ENCODE measurements at regions not wholly inside any gene's neighbourhood (a gene's known extent, or its start where the extent isn't known, plus 50 kb on each side); places are given as distances from the start of the nearest gene placed in this dataset.

DNA sequence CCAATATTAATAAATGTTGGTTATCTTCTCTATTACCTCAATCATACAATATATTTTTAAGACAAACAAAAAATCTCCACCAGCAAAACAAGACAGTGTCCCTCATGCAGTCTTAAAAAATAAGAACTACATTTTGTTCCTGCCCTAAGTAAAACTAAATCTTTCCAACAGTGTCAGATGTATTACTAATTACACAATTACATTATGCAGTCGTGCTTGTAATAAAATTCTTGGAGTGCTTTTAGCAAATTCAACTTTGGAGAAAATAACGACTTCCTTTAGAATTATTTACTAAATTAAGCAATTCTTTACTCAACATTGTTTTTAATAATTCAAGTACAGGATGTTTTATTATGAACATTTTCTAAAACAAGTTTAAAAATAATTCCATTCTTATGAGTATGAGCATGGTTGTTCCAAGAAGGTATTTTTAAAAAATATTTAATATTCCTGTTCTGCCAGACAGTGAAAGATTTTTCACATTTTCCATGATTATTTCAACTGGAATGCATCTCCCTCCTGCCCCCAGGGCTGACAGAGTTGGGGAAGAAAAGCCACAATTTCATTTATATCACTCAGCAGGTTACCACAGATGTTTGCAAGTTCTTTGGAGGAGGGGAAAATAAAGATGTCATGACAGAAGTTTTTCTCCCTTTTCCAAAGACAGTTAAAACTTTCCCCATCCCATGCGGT, 137.9 kb downstream of the FAM114A2 start:
- H3K4me1 ChIP-seq (ENCODE audit: control insufficient read depth in 1 of 2, insufficient read depth in 2 of 2, low read length in 2 of 2), result no peaks in the 10 kb centered on the region
- H3K9me3 ChIP-seq (ENCODE audit: control insufficient read depth in 1 of 2, low read length in 2 of 2), result no peaks in the 10 kb centered on the region
- H3K4me3 ChIP-seq (ENCODE audit: low read depth in 1 of 2, low read length in 2 of 2), result no peak overlapping the region
- no peak overlapping the region for H3K27ac ChIP-seq (ENCODE audit: low read length)
- H3K36me3 ChIP-seq (ENCODE audit: control insufficient read depth in 1 of 2, insufficient read depth in 2 of 2, low read length in 2 of 2), result no peaks in the 10 kb centered on the region
- H3K27me3 ChIP-seq (ENCODE audit: low read depth, low read length), result no peaks in the 10 kb centered on the region

DNA sequence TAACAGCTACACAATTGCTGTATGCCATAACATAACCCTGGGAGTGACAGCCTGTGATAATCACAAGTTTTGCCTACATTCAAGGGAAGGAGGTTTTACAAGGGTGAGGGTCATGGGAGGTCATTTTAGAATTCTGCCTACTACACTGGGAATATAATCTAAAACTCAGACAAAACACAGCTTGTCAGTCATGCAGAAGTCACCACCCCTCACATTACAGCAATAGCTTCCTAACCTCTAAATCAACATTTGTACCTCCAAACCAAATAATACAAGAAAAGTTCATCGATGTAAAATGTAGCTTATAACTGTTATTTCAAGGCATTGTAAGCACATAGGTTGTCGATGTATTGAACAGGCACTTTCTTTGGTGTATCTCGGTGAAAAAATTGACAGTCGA, 139.0 kb downstream of the FAM114A2 start:
- Histone ChIP-seq H3K4me1 (ENCODE audit: control insufficient read depth in 1 of 2, insufficient read depth in 2 of 2, low read length in 2 of 2) (no peaks in the 10 kb centered on the region), H3K9me3 (ENCODE audit: control insufficient read depth in 1 of 2, low read length in 2 of 2) (no peaks in the 10 kb centered on the region), H3K27ac (ENCODE audit: low read length) (no peak overlapping the region), H3K36me3 (ENCODE audit: control insufficient read depth in 1 of 2, insufficient read depth in 2 of 2, low read length in 2 of 2) (no peaks in the 10 kb centered on the region), H3K27me3 (ENCODE audit: low read depth, low read length) (no peaks in the 10 kb centered on the region), H3K4me3 (ENCODE audit: low read depth in 1 of 2, low read length in 2 of 2) (no peak overlapping the region)

DNA sequence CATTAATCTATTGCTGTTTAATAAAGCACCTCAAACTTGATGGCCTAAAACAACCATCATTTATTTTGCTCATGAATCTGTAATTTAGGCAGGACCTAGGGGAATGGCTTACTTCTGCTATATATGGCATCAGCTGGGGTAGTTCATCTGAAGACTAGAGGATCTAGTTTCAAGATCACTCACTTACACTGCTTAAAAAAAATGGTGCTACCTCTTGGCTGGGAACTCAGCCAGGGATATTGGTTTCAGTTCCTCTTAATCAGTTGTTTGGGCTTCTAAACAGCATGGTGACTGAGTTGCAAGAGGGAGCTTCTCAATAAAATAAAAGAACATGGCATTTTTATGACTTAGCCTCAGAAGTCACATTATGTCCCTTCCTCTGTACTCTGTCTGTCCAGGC, 142.0 kb downstream of the FAM114A2 start:
- H3K9me3 ChIP-seq (ENCODE audit: control insufficient read depth in 1 of 2, low read length in 2 of 2), result no peaks in the 10 kb centered on the region
- no peak overlapping the region for H3K4me3 ChIP-seq (ENCODE audit: low read depth in 1 of 2, low read length in 2 of 2)
- H3K4me1 ChIP-seq (ENCODE audit: control insufficient read depth in 1 of 2, insufficient read depth in 2 of 2, low read length in 2 of 2), result no peaks in the 10 kb centered on the region
- no peaks in the 10 kb centered on the region for H3K27me3 ChIP-seq (ENCODE audit: low read depth, low read length)
- no peaks in the 10 kb centered on the region for H3K36me3 ChIP-seq (ENCODE audit: control insufficient read depth in 1 of 2, insufficient read depth in 2 of 2, low read length in 2 of 2)
- H3K27ac ChIP-seq (ENCODE audit: low read length), result no peak overlapping the region

DNA sequence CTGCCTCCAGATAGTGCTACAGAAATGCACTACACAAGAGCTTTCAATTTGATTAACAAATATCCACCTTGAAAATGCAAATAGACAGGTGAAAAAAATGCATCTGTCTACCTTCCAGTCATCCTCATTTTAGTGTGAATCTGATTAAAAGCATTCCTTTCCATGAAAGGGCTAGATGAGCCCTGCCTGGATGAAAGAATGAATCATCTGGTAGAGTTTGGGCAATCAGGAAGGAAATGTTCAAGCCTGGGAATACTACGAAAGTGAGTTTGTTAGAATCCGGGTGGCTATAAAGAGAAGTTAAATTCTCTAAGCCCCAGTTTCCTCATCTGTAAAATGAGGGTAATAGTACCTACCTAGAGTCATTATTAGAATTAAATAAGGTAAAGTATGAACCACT, 142.6 kb downstream of the FAM114A2 start:
- no peaks in the 10 kb centered on the region for H3K36me3 ChIP-seq (ENCODE audit: control insufficient read depth in 1 of 2, insufficient read depth in 2 of 2, low read length in 2 of 2)
- H3K4me3 ChIP-seq (ENCODE audit: low read depth in 1 of 2, low read length in 2 of 2), result no peak overlapping the region
- no peaks in the 10 kb centered on the region for H3K9me3 ChIP-seq (ENCODE audit: control insufficient read depth in 1 of 2, low read length in 2 of 2)
- H3K4me1 ChIP-seq (ENCODE audit: control insufficient read depth in 1 of 2, insufficient read depth in 2 of 2, low read length in 2 of 2), result no peaks in the 10 kb centered on the region
- H3K27ac ChIP-seq (ENCODE audit: low read length), result no peak overlapping the region
- H3K27me3 ChIP-seq (ENCODE audit: low read depth, low read length), result no peaks in the 10 kb centered on the region

DNA sequence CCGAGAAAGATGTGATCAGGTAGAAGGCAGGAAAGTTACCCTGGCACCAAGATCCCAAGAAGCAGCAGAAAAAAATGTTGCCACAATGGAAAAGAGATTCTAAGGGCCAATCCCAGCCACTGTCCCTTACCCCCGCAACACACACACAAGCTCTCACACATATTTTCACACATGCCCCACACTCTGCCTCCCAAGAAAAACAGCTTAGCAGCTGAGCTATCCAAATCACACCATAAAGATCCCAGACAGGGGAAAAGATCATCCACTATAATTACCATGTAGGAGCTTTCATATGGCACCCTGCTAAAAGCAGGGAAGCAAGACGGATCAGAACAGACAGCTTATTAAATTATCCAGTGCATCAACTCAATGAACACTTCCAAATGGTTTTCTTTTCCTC, 143.4 kb downstream of the FAM114A2 start:
- Histone ChIP-seq H3K9me3 (ENCODE audit: control insufficient read depth in 1 of 2, low read length in 2 of 2) (no peaks in the 10 kb centered on the region), H3K4me1 (ENCODE audit: control insufficient read depth in 1 of 2, insufficient read depth in 2 of 2, low read length in 2 of 2) (no peaks in the 10 kb centered on the region), H3K27ac (ENCODE audit: low read length) (no peak overlapping the region), H3K4me3 (ENCODE audit: low read depth in 1 of 2, low read length in 2 of 2) (no peak overlapping the region), H3K27me3 (ENCODE audit: low read depth, low read length) (no peaks in the 10 kb centered on the region), H3K36me3 (ENCODE audit: control insufficient read depth in 1 of 2, insufficient read depth in 2 of 2, low read length in 2 of 2) (no peaks in the 10 kb centered on the region)

DNA sequence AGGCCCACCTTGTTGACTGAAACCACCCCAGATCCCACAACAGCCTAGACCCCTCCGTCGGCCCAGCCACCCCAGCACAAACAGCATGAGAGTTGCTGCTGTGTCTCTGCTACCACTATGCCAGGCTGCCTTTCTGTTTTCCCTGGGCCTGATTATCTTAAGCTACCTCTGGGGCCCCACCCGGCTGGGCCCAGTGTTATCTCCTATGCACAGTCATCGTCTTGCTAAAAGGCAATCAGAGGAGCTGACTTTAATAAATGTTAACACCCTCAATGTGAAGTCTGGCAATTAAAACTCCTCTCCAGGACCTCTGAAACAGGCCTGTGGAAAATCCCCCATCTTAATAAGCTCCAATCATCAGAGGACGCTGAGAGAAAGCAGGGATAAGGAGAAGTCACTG, 144.9 kb downstream of the FAM114A2 start:
- no peaks in the 10 kb centered on the region for H3K4me1 ChIP-seq (ENCODE audit: control insufficient read depth in 1 of 2, insufficient read depth in 2 of 2, low read length in 2 of 2)
- H3K27me3 ChIP-seq (ENCODE audit: low read depth, low read length), result no peaks in the 10 kb centered on the region
- no peaks in the 10 kb centered on the region for H3K9me3 ChIP-seq (ENCODE audit: control insufficient read depth in 1 of 2, low read length in 2 of 2)
- no peak overlapping the region for H3K4me3 ChIP-seq (ENCODE audit: low read depth in 1 of 2, low read length in 2 of 2)
- no peak overlapping the region for H3K27ac ChIP-seq (ENCODE audit: low read length)
- no peaks in the 10 kb centered on the region for H3K36me3 ChIP-seq (ENCODE audit: control insufficient read depth in 1 of 2, insufficient read depth in 2 of 2, low read length in 2 of 2)

DNA sequence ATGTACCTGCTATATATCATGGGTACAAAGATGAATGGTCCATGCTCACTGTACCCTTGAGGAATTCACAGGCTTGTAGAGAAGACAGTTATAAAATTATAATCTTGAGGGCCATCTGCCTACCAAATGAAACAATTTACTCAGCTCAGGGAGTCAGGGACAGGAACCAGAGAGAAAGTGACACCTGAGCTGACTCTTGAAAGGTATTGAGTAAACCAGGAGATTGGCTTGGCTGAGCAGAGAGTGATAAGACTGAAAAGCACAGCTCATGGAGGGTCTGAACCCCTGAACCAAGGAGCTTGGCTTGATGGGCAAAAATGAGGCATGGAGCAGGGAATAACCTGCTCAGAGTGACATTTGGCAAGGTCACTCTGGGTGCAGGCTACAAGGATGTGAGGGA, 147.3 kb downstream of the FAM114A2 start:
- H3K9me3 ChIP-seq (ENCODE audit: control insufficient read depth in 1 of 2, low read length in 2 of 2), result no peaks in the 10 kb centered on the region
- no peaks in the 10 kb centered on the region for H3K36me3 ChIP-seq (ENCODE audit: control insufficient read depth in 1 of 2, insufficient read depth in 2 of 2, low read length in 2 of 2)
- H3K4me1 ChIP-seq (ENCODE audit: control insufficient read depth in 1 of 2, insufficient read depth in 2 of 2, low read length in 2 of 2), result no peaks in the 10 kb centered on the region
- H3K27me3 ChIP-seq (ENCODE audit: low read depth, low read length), result no peaks in the 10 kb centered on the region
- no peak overlapping the region for H3K4me3 ChIP-seq (ENCODE audit: low read depth in 1 of 2, low read length in 2 of 2)
- H3K27ac ChIP-seq (ENCODE audit: low read length), result no peak overlapping the region

DNA sequence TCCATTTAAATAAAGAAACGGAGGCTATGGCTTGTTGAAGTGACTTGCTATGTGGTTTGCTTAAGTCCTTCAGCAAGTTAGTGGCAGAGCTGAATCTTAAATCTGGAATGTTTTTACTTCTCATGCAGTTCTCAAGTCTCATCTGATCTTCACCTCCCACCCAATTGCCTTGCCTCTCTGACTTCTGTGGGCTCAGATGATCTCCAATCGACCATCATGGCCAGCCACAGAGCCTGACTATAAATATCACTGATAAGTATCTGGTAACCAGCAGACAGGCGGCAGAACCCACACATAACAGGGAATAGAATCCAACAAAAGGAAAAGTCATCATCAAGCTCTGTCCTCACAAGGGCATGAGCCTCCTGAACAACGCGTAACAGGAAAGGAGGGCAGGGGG, 149.9 kb downstream of the FAM114A2 start:
- no peaks in the 10 kb centered on the region for H3K9me3 ChIP-seq (ENCODE audit: control insufficient read depth in 1 of 2, low read length in 2 of 2)
- H3K4me3 ChIP-seq (ENCODE audit: low read depth in 1 of 2, low read length in 2 of 2), result no peak overlapping the region
- no peaks in the 10 kb centered on the region for H3K27me3 ChIP-seq (ENCODE audit: low read depth, low read length)
- no peak overlapping the region for H3K27ac ChIP-seq (ENCODE audit: low read length)
- no peaks in the 10 kb centered on the region for H3K36me3 ChIP-seq (ENCODE audit: control insufficient read depth in 1 of 2, insufficient read depth in 2 of 2, low read length in 2 of 2)
- H3K4me1 ChIP-seq (ENCODE audit: control insufficient read depth in 1 of 2, insufficient read depth in 2 of 2, low read length in 2 of 2), result no peaks in the 10 kb centered on the region

DNA sequence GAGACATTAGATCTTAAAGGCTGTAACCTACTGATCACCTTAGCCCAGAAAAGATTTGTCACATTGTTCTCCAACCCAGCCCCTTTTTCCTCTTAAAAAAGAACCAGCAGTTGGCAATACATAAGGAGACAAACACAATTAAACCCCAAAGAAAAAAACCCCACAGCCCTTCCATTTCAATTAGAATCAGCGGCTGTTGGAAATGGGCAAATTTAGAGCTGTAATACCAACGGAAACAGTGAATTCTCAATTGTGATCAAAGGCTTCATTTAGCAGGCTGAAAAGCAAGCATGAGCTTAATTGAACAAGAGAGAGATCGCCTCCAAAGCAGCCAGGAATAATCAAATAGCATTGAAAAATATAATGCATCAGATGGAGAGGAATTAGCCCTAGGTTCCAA, 153.6 kb downstream of the FAM114A2 start:
- no peaks in the 10 kb centered on the region for H3K4me1 ChIP-seq (ENCODE audit: control insufficient read depth in 1 of 2, insufficient read depth in 2 of 2, low read length in 2 of 2)
- H3K27me3 ChIP-seq (ENCODE audit: low read depth, low read length), result no peaks in the 10 kb centered on the region

DNA sequence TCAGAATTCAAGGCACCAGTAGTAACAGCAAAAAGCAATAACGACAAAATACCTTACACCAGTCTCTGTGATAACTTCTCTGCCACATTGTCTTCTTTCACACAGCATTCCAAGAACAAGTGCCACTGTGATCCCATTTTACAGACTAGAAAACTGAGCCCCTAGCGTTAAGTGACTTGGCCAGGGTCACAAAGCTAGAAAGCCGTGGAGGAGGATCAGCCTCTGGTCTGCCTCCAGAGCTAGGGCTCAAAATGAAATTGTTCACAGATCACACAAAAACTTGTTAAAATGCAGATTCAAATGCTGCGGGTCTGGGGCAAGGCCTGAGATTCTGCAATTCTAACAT, 154.1 kb downstream of the FAM114A2 start:
- no peak overlapping the region for H3K4me3 ChIP-seq (ENCODE audit: low read depth in 1 of 2, low read length in 2 of 2)
- H3K36me3 ChIP-seq (ENCODE audit: control insufficient read depth in 1 of 2, insufficient read depth in 2 of 2, low read length in 2 of 2), result no peaks in the 10 kb centered on the region
- no peak overlapping the region for H3K27ac ChIP-seq (ENCODE audit: low read length)
- H3K9me3 ChIP-seq (ENCODE audit: control insufficient read depth in 1 of 2, low read length in 2 of 2), result no peaks in the 10 kb centered on the region
- H3K27me3 ChIP-seq (ENCODE audit: low read depth, low read length), result no peaks in the 10 kb centered on the region
- H3K4me1 ChIP-seq (ENCODE audit: control insufficient read depth in 1 of 2, insufficient read depth in 2 of 2, low read length in 2 of 2), result no peaks in the 10 kb centered on the region

More for the DNA sequence above, 153.6 kb downstream of the FAM114A2 start:
- no peaks in the 10 kb centered on the region for H3K36me3 ChIP-seq (ENCODE audit: control insufficient read depth in 1 of 2, insufficient read depth in 2 of 2, low read length in 2 of 2)
- H3K27ac ChIP-seq (ENCODE audit: low read length), result no peak overlapping the region
- no peak overlapping the region for H3K4me3 ChIP-seq (ENCODE audit: low read depth in 1 of 2, low read length in 2 of 2)
- no peaks in the 10 kb centered on the region for H3K9me3 ChIP-seq (ENCODE audit: control insufficient read depth in 1 of 2, low read length in 2 of 2)

DNA sequence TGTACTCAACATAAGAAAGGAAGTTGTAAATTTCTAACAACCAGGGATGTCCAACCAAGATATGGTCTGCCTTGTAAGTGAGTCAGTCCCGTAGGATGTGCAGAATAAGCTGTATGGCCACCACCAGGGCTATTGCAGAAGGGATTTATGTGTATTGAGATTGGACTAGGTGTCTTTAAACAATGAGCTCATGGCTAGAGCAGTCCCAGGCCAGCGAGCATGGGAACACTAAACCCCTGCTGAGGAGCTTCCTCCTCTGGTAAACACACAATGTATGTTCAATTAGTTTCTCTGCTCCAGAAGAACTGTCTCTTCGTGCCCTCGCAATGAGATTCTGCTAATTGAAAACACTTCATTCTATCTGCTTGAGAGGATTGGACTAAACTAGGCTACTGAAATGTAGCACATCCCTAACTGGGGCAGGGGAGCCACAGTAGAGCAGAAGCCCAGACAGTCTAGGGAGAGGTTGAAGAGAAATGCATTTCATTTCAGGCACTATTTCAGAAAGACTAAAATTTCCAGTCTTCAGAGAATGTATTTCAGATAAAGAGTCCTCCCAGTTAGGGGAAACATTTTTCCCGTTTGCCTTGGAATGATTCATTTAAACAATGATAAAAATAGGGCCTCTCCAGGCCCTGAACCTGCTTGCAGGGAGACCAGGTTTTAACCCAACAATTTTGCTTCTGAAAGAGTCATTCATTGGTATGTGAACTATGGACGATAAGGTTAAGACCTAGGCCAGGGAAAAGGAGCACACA, 154.7 kb downstream of the FAM114A2 start:
- Histone ChIP-seq H3K27ac (ENCODE audit: low read length) (no peak overlapping the region), H3K4me3 (ENCODE audit: low read depth in 1 of 2, low read length in 2 of 2) (no peak overlapping the region), H3K4me1 (ENCODE audit: control insufficient read depth in 1 of 2, insufficient read depth in 2 of 2, low read length in 2 of 2) (no peaks in the 10 kb centered on the region), H3K9me3 (ENCODE audit: control insufficient read depth in 1 of 2, low read length in 2 of 2) (no peaks in the 10 kb centered on the region), H3K27me3 (ENCODE audit: low read depth, low read length) (no peaks in the 10 kb centered on the region), H3K36me3 (ENCODE audit: control insufficient read depth in 1 of 2, insufficient read depth in 2 of 2, low read length in 2 of 2) (no peaks in the 10 kb centered on the region)

DNA sequence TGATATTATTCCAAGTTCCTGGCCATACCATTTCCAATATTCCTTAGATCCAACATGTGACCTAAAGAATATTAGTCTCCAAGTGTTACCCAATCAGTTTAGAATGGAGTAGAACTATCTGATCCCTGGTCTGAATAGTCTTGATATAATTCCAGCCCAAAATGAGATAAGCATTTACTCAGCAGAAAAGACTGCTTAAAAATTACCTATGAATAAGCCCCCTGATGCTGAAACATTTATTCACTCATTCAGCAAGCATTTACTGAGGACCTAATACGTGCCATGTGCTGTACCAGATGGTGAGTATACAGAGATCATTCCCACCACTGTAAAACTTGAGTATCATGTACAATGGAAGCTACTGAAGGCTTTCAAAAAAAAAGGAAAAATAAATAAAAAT, 157.0 kb downstream of the FAM114A2 start:
- Histone ChIP-seq H3K9me3 (ENCODE audit: control insufficient read depth in 1 of 2, low read length in 2 of 2) (no peaks in the 10 kb centered on the region), H3K27ac (ENCODE audit: low read length) (no peak overlapping the region), H3K4me3 (ENCODE audit: low read depth in 1 of 2, low read length in 2 of 2) (no peak overlapping the region), H3K27me3 (ENCODE audit: low read depth, low read length) (no peaks in the 10 kb centered on the region), H3K4me1 (ENCODE audit: control insufficient read depth in 1 of 2, insufficient read depth in 2 of 2, low read length in 2 of 2) (no peaks in the 10 kb centered on the region), H3K36me3 (ENCODE audit: control insufficient read depth in 1 of 2, insufficient read depth in 2 of 2, low read length in 2 of 2) (no peaks in the 10 kb centered on the region)
